ENCODE measurements at regions not wholly inside any gene's neighbourhood (a gene's known extent, or its start where the extent isn't known, plus 50 kb on each side); places are given as distances from the start of the nearest gene placed in this dataset.

- no peak for DNase-seq
Observed at GRCh38 chr1:199122085-199122484, 483.2 kb downstream of the PTPRC start.

GRCh38 chr1:199122532-199123311 lies 483.9 kb downstream of the PTPRC start:
- DNase-seq, result no peak

DNA sequence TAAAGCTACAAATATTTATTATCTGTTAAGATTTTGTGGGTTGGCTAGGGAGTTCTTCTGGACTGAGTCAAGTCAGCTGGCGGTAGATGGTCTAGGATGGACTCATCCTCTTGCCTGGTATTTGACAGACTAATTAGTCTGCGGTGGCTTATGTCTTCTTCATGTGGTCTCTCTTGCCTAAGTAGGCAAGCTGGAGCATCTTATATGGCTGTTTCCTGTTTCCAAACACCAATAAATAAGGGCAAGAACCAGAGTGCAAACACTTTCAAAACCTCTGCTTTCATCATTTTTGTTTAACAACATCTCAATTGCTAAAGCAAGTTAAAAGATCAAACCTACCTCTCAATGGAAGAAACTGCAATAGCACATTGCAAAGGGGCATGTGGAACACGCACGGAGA lies 484.8 kb downstream of the PTPRC start:
- no peak for DNase-seq

- no peak for DNase-seq
Observed at GRCh38 chr1:199124351-199124750, 485.5 kb downstream of the PTPRC start.

DNA sequence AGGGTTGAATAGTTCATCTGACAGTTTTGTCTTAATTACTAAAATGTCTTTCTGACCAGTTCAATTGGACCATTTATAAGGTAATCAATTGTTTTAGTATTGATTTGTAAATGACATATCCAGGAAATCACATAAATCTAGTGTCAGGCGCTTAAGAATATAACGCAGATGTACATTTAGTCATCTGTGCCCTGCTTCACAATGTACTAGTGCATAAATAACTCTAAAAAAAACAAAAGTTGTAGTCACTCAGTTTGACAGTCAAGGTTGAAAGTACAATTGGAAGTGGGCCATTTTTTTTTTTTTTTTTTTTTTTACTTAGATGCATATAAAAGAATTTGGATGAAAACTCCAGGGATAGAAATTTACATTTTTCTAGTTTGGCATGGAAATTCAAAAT lies 490.4 kb downstream of the PTPRC start:
- DNase-seq, result no peak

GRCh38 chr1:199132006-199132405 lies 493.2 kb downstream of the PTPRC start:
- DNase-seq, result no peak

- no peak for DNase-seq
Observed at GRCh38 chr1:199135901-199136300, 497.1 kb downstream of the PTPRC start.

DNA sequence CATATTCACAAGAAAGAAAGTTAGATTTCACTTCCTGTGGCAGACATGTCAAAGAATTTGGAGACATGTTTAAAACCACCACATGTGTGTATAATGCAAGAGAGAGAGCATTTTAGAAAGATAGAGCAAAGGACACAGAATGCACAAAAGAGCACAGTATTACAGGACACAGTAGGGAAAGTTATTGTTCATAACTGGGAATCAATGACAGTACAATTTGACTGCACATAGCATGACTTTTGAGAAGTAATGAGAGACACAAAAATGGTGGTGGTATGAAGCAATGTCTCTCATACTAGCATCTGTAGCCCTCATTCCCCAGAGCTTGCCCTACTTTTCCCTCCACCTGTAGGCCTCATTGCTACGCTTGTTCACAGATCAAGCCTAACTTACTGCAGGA lies 499.2 kb downstream of the PTPRC start:
- DNase-seq, result no peak

DNA sequence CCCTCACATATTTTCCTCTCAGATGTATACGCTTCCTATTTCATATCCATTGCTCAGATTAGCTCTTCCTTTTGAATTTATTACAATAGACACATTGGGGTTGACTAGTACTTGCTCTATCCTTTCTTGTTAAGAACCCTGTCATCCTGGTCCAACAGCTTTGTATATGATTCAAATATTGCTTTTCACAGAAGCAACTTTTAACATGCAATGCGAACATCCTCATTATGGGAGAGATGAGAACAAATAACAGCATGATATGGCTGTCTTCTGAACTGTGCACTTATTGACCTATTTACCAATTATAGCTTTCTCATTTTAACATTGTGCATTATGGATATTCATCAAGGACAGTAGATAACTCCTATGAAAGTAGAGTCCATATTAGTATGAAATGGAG lies 510.8 kb downstream of the PTPRC start:
- DNase-seq, result no peak

DNA sequence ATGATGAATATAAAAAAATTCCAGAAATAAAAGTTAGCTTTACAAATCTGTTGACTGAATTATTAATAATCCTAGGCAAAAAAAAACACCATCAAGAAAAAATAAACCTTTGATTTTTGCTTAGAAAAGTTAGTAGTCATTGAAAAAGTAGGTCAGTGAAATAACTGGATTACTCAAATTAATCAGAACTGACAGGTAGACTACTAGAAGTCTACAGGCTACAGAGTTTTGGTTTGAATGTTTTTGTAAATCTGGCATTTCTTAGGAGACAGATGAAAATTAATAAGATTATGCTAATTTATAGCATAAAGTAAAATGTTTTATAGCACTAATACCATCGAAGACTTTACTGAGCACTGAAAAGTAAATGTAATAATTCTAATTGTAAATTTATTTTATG lies 511.9 kb downstream of the PTPRC start:
- DNase-seq, result no peak

GRCh38 chr1:199151634-199152425 lies 513.0 kb downstream of the PTPRC start:
- no peak for DNase-seq

DNA sequence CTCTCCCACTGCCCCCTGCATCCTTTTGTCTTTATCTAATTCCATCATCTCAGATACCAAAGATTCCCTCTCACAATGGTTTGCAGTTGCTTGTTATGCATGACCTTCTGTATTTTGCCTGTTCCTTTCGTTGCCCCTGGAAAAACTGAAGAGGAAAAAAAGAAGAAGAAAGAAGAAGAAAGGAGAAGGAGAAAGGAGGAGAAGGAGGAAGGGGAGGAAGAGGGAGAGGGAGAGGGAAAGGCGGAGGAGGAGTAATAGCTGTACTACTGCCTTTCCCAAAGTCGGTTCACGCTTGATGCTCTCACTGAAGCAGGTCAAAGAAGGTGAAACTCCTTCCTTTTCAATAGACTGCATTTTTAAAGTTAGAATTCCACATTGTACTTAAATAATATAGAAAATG lies 513.8 kb downstream of the PTPRC start:
- DNase-seq, result no peak

DNA sequence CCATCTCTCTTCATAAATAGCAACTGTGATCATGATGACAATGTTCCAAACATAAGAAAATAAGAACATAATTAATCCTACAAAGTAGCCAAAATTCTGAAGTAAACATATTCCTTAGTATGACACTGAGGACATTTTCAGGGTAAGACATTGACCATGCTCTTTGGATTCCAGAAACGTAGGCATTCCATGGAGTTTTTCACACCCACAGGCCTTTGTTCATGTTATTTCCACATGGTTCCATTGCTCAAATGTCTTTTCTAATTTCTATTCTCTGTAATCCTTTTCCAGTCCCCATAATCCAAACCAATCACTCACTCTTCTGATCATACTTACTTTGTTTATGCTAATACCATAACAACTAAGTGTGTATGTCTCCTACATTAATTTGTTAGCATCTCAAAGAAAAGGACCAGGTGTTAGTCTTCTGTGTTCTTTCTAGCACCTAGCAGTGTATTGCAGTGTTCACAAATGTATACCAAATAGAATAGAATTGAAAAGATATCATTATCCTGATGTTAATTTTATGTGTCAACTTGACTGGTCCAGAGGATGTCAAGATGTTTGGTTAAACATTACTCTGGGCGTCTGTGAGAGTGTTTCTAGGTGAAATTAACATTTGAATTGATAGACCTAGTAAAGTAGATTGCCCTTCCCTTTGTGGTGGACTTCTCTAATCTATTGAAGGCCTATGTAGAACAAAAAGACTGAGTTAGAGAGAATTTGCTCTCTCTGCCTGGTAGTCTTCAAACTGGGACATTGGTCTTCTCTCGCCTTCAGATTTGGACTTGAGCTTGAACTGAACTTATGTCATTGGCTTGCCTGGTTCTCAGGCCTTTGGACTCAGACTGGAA lies 516.6 kb downstream of the PTPRC start:
- no peak for DNase-seq

GRCh38 chr1:199157494-199157893 lies 518.7 kb downstream of the PTPRC start:
- no peak for DNase-seq

DNA sequence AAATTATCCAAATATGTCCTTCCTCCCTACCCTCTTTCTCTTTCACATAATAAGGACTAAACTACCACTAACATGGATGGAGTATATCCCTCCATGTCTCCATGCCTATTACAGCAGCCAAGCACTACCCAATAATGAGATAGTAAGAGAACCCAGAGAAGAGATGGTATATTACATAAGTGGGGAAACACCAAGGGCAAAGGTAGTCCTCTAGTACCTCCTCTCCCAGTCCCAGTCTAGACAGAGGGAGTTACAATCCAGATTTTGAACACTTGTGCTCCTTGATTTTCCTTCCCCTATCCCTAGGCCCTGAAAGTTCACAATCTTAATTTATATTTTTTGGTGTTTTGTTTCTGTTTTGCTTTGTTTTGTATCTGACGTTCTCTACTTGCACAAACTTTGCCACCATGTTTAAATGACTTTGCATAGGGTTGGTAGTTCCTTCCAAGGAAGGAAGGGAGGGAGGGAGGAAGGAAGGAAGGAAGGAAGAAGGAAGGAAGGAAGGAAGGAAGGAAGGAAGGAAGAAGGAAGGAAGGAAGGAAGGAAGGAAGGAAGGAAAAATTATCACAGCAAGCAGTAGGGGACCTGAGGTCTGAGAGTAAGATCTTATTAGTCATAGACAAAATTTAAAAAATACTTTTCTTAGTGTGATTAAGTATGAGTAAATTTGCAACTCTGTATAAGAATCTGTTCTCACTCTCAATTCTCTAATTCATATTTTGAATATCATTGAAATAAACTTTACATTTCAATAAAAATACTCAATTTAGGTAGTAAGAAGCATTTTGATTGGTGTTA lies 521.9 kb downstream of the PTPRC start:
- DNase-seq, result no peak

DNA sequence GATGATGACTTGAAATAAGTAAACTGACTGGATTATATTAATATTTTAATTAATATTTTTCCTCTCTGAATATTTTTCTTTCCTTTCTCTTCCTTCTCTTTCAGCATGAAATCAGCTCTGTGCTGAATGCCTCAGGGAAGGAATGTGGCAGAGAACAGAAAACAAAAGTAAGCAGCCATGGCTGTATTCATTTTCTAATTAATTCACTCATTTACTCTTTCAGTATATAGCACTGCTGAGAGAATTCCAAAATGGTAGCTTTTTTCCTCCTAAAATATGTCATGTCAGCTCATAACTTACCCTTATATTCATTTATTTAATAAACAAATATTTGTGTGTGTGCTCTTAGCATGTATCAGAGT lies 522.5 kb downstream of the PTPRC start:
- no peak for DNase-seq

DNA sequence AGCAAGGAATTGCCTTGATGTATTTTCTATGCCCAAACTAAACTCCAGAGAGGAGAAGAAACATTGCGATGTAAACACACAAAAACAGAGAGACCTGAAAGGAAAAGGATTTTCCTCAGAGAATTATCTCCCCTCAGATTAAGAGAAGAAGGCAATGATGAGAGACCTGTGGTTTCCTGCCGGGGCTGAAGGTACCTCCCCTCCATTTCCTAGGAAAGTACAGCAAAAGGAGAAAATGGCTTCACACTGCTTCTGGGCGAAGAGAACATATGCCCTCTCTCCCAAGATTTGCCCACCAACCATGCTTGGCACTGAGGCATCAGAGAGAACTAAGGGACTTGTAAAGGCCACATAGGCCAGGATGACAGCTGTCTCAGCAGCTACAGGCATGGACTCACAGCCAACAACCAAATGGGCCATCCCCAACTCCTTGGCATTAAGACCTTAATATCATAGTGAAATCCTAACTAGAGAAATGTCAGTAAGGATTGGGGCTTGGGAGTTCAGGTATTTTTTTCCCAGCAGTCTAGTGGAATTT lies 523.0 kb downstream of the PTPRC start:
- no peak for DNase-seq

DNA sequence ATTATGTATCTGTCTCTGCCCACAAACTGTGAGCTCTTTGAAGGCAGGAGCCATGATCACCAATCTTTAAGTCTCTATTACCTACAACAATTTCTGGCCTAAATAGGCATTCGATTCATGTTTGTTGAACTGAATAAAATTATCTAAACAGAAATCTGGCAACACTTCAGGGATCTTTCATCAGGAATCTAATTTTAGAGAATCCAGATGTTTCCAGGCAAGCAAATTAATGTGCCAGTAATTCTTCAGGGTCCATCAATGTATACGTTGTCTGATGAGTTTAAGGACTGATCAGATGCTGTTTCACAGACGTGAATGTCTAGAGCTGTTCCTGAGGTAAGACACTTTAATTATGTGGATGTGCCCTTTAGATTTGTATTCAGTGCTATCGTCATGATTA lies 524.4 kb downstream of the PTPRC start:
- no peak for DNase-seq

- no peak for DNase-seq
Observed at GRCh38 chr1:199163670-199164069, 524.8 kb downstream of the PTPRC start.

- no peak for DNase-seq
Observed at GRCh38 chr1:199167460-199167859, 528.6 kb downstream of the PTPRC start.

GRCh38 chr1:199168888-199169585 lies 530.2 kb downstream of the PTPRC start:
- DNase-seq, result no peak

DNA sequence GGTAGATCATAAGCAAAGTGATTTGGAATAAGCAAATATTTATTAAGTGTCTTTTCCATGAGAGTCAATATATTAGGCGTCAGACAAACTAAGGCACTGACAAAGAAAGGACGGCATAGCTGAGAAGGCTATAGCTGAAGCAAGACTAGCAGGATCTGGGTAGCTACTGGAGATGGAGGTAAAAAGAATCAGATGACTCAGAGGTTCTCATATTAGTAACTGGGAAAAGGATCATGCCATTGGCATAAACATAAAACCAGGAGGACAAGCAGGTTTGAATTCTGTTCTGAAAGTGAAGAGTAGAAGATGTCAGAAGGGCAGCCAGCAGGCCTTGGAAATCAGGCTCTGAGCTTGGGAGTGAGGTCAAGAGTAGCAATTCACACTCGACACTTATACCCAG lies 531.9 kb downstream of the PTPRC start:
- no peak for DNase-seq

All from DMS153 (cell line).